Mucosa of descending colon (tissue), 3 donors: ENCODE measurements at regions not wholly inside any gene's neighbourhood (a gene's known extent, or its start where the extent isn't known, plus 50 kb on each side); places are given as distances from the start of the nearest gene placed in this dataset.

Source experiments
- ATAC-seq: fragments of 200-7000 bp; cut with Tn5 transposase; one replicate; pipeline ENCODE4 v1.9.1; 2020; ENCODE audit warnings: mild to moderate bottlenecking, moderate library complexity
- DNase-seq, 3 donors: peaks; one replicate each; pipeline ENCODE4 v3.0.0-alpha.2; 2020
- H3K36me3 ChIP-seq: fragments of 200-600 bp; one replicate; pipeline ENCODE4 v1.8.0; 2021; ENCODE audit warnings: low read depth, mild to moderate bottlenecking
- H3K4me1 ChIP-seq: fragments of 200-600 bp; one replicate; pipeline ENCODE4 v1.8.0; 2021; ENCODE audit warnings: low read depth, mild to moderate bottlenecking
- H3K4me3 ChIP-seq: fragments of 200-600 bp; one replicate; pipeline ENCODE4 v1.8.0; 2021; ENCODE audit warnings: mild to moderate bottlenecking
- H3K9me3 ChIP-seq: fragments of 200-600 bp; one replicate; pipeline ENCODE4 v1.8.0; 2021; ENCODE audit warnings: mild to moderate bottlenecking
- CTCF ChIP-seq: fragments of 200-600 bp; IDR thresholded peaks from one replicate; pipeline ENCODE4 v1.8.0; 2022; ENCODE audit warnings: antibody characterized with exemption, mild to moderate bottlenecking
- intact Hi-C, 2 donors: fragments of 100-400 bp; cut with DNase I in 1 of 2; cut with micrococcal nuclease in 1 of 2; formaldehyde crosslinking; loops; one replicate each; pipeline versions ENCODE4 v1.11.0 to v1.11.1; 2022; cut with DNase I, micrococcal nuclease
- donor health status: DM: no; HTN: no; CAD: no; lungs with moderate emphysema.
- donor health status: DM: no; HTN: no; CAD: no.
- donor health status: DM: no; HTN: yes; CAD: no.

- no peak for ATAC-seq
- Histone ChIP-seq H3K4me3 (no peak overlapping the region), H3K9me3 (no peaks in the 10 kb centered on the region), H3K4me1 (no peaks in the 10 kb centered on the region), H3K36me3 (no peaks in the 10 kb centered on the region)
- intact Hi-C loops = no loop called here
- no peak for DNase-seq
- TF ChIP-seq CTCF = no peak
Observed at GRCh38 chr4:180557348-180557747, 1685.9 kb upstream of the TENM3 start.

- intact Hi-C loops = no loop called here
- H3K4me1 ChIP-seq = no peaks in the 10 kb centered on the region
- DNase-seq = no peak
- H3K4me3 ChIP-seq = no peak overlapping the region
- H3K9me3 ChIP-seq = no peaks in the 10 kb centered on the region
- TF ChIP-seq CTCF = no peak
- no peak for ATAC-seq
- no peaks in the 10 kb centered on the region for H3K36me3 ChIP-seq
Observed at GRCh38 chr4:180557950-180558349, 1685.3 kb upstream of the TENM3 start.

GRCh38 chr4:180558427-180558826 is 1684.8 kb upstream of the TENM3 start:
- DNase-seq (no peak), ATAC-seq (no peak)
- intact Hi-C loops = no loop called here
- Histone ChIP-seq H3K4me3 (no peak overlapping the region), H3K36me3 (no peaks in the 10 kb centered on the region), H3K4me1 (no peaks in the 10 kb centered on the region), H3K9me3 (no peaks in the 10 kb centered on the region)
- TF ChIP-seq CTCF = no peak

GRCh38 chr4:180560896-180561295 is 1682.3 kb upstream of the TENM3 start:
- no peak overlapping the region for H3K4me3 ChIP-seq
- H3K9me3 ChIP-seq = no peaks in the 10 kb centered on the region
- intact Hi-C loops = no loop called here
- no peak for TF ChIP-seq CTCF
- H3K36me3 ChIP-seq = no peaks in the 10 kb centered on the region
- no peak for DNase-seq
- no peak for ATAC-seq
- H3K4me1 ChIP-seq = no peaks in the 10 kb centered on the region

GRCh38 chr4:180564026-180564425 is 1679.2 kb upstream of the TENM3 start:
- no peak overlapping the region for H3K4me3 ChIP-seq
- DNase-seq = no peak
- H3K36me3 ChIP-seq = no peaks in the 10 kb centered on the region
- no peaks in the 10 kb centered on the region for H3K4me1 ChIP-seq
- ATAC-seq = no peak
- no peak for TF ChIP-seq CTCF
- intact Hi-C loops = no loop called here
- H3K9me3 ChIP-seq = no peaks in the 10 kb centered on the region

- intact Hi-C loops = no loop called here
Observed at GRCh38 chr4:180564448-180564847, 1678.8 kb upstream of the TENM3 start.

More at GRCh38 chr4:180564448-180564847, 1678.8 kb upstream of the TENM3 start:
- ATAC-seq (no peak), DNase-seq (no peak)
- Histone ChIP-seq H3K4me1 (no peaks in the 10 kb centered on the region), H3K36me3 (no peaks in the 10 kb centered on the region), H3K9me3 (no peaks in the 10 kb centered on the region), H3K4me3 (no peak overlapping the region)
- no peak for TF ChIP-seq CTCF
